HEK293 (cell line): ENCODE measurements at regions not wholly inside any gene's neighbourhood (a gene's known extent, or its start where the extent isn't known, plus 50 kb on each side); places are given as distances from the start of the nearest gene placed in this dataset.
A peak's percentile ranks its signal among the peaks of the same experiment; 100 is the strongest.

ENCODE experiments used
- CTCF ChIA-PET: fragments of 350-600 bp; formaldehyde crosslinking; extraction: SDS; loops from one replicate; lab custom pipeline; 2021; ENCODE audit warnings: antibody characterized with exemption; lab: Yijun Ruan, JAX
- POLR2A ChIA-PET: fragments of 300-600 bp; formaldehyde crosslinking; extraction: SDS; loops from one replicate; lab custom pipeline; 2020; ENCODE audit warnings: antibody characterized with exemption, inconsistent platforms; lab: Yijun Ruan, JAX
- H3K27ac ChIP-seq: fragments of 200-500 bp; sonication (Bioruptor generic); 2 replicates; pipeline ENCODE4 v1.5.1; 2014; ENCODE audit warnings: low read depth, low read length, control low read depth, inconsistent platforms; ENCODE audit errors: extremely low read depth
- H3K36me3 ChIP-seq, 2 experiments: fragments of 200-500 bp in 1 of 2; sonication (Bioruptor generic) in 1 of 2; 1 replicate in 1 of 2; 2 replicates in 1 of 2; pipeline ENCODE4 v1.5.1; 2014 to 2017; ENCODE audit warnings: inconsistent platforms in 2 of 2, low read length in 2 of 2; ENCODE audit not compliant: control insufficient read depth in 2 of 2, insufficient read depth in 1 of 2
- H3K4me1 ChIP-seq: fragments of 200-500 bp; sonication (Bioruptor generic); 2 replicates; pipeline ENCODE4 v1.5.1; 2014; ENCODE audit warnings: mild to moderate bottlenecking, low read length, inconsistent platforms; ENCODE audit not compliant: control insufficient read depth, insufficient read depth
- H3K4me3 ChIP-seq: 2 replicates; pipeline ENCODE4 v1.5.1; 2011; ENCODE audit warnings: low read depth, mild to moderate bottlenecking, control low read depth, low read length, moderate library complexity
- H3K9me3 ChIP-seq: fragments of 200-500 bp; sonication (Bioruptor generic); 2 replicates; pipeline ENCODE4 v1.5.1; 2014; ENCODE audit warnings: low read depth, low read length, inconsistent platforms; ENCODE audit not compliant: control insufficient read depth, insufficient read depth
- HOXA7 ChIP-seq: sonication (generic); formaldehyde crosslinking; IDR thresholded peaks from 2 replicates; pipeline ENCODE4 v1.8.1; 2022; ENCODE audit warnings: missing genetic modification reagents, borderline replicate concordance
- YY2 ChIP-seq: fragments of 450-650 bp; formaldehyde crosslinking; IDR thresholded peaks from 2 replicates; pipeline ENCODE4 v1.5.1; 2016; ENCODE audit warnings: missing biosample characterization, missing genetic modification characterization
- ZNF112 ChIP-seq: fragments of 450-650 bp; formaldehyde crosslinking; IDR thresholded peaks from 2 replicates; pipeline ENCODE4 v1.5.0; 2017; ENCODE audit warnings: missing biosample characterization, missing genetic modification characterization
- ZNF133 ChIP-seq: fragments of 450-650 bp; formaldehyde crosslinking; IDR thresholded peaks from 2 replicates; pipeline ENCODE4 v1.5.1; 2016; ENCODE audit warnings: missing biosample characterization, missing genetic modification characterization
- ZNF23 ChIP-seq: fragments of 450-650 bp; formaldehyde crosslinking; IDR thresholded peaks from 2 replicates; pipeline ENCODE4 v1.5.1; 2016; ENCODE audit warnings: missing biosample characterization, missing genetic modification characterization, borderline replicate concordance
- ZNF350 ChIP-seq: fragments of 450-650 bp; formaldehyde crosslinking; IDR thresholded peaks from 2 replicates; pipeline ENCODE4 v1.5.0; 2017; ENCODE audit warnings: missing biosample characterization, mild to moderate bottlenecking, missing genetic modification characterization
- ZNF416 ChIP-seq: fragments of 450-650 bp; formaldehyde crosslinking; IDR thresholded peaks from 2 replicates; pipeline ENCODE4 v1.5.1; 2016; ENCODE audit warnings: missing biosample characterization, missing genetic modification characterization
- ZNF555 ChIP-seq: fragments of 450-650 bp; formaldehyde crosslinking; conservative IDR thresholded peaks from 2 replicates; pipeline ENCODE4 v1.5.1; 2017; ENCODE audit warnings: missing biosample characterization, mild to moderate bottlenecking, missing genetic modification characterization, inconsistent platforms
- ZNF561 ChIP-seq: fragments of 450-650 bp; IDR thresholded peaks from 2 replicates; pipeline ENCODE4 v1.5.1; 2018; ENCODE audit warnings: missing biosample characterization, missing genetic modification characterization, borderline replicate concordance
- TF ChIP-seq, protein P1 (sequence below): fragments of 450-650 bp; IDR thresholded peaks from 2 replicates; pipeline ENCODE4 v1.5.1; 2018; ENCODE audit warnings: missing biosample characterization, mild to moderate bottlenecking, missing genetic modification characterization
- TF ChIP-seq, protein P2 (sequence below): fragments of 450-650 bp; formaldehyde crosslinking; IDR thresholded peaks from 2 replicates; pipeline ENCODE4 v1.5.1; 2017; ENCODE audit warnings: missing biosample characterization, missing genetic modification characterization
- TF ChIP-seq, protein P3 (sequence below): fragments of 450-650 bp; formaldehyde crosslinking; IDR thresholded peaks from 2 replicates; pipeline ENCODE4 v1.5.1; 2017; ENCODE audit warnings: missing biosample characterization, missing genetic modification characterization
- TF ChIP-seq, protein P4 (sequence below): fragments of 450-650 bp; formaldehyde crosslinking; IDR thresholded peaks from 2 replicates; pipeline ENCODE4 v1.5.1; 2016; ENCODE audit warnings: missing biosample characterization, missing genetic modification characterization

DNA sequence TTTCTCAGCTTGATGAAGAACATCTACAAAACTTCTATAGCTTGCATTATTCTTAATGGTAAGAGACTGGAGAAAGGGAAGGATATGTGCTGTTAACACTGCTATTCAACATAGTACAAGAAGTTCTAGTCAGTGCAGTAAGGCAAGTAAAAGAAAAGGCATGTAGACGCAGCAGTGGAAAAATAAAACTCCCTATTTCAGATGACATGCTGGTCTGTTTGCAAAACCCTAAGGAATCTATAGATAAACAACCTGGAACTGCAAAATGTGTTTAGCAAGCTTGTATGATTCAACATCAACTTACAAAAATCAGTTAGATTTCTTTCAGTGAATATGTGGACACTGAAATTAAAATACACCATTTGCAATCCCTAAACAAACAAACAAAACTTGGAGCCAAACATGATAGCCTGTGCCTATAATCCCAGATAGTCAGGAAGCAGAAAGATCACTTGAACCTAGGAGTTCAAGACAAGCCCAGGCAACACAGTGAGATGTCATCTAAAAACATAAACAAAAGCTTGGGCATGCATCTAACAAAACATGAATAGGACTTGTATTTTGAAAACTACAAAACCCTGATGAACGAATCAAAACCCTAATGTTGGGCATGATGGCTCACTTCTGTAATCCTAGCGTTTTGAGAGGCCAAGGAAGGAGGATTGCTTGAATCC is 293.6 kb upstream of the RGS6 start:
- no peak for TF ChIP-seq ZNF350 (tag by site-specific recombination)
- TF ChIP-seq, protein P1, sequence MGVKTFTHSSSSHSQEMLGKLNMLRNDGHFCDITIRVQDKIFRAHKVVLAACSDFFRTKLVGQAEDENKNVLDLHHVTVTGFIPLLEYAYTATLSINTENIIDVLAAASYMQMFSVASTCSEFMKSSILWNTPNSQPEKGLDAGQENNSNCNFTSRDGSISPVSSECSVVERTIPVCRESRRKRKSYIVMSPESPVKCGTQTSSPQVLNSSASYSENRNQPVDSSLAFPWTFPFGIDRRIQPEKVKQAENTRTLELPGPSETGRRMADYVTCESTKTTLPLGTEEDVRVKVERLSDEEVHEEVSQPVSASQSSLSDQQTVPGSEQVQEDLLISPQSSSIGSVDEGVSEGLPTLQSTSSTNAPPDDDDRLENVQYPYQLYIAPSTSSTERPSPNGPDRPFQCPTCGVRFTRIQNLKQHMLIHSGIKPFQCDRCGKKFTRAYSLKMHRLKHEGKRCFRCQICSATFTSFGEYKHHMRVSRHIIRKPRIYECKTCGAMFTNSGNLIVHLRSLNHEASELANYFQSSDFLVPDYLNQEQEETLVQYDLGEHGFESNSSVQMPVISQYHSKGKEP (tag by site-specific recombination): no peak
- TF ChIP-seq ZNF416: no peak
- TF ChIP-seq, all 188 proteins: peak for 0
- ChIA-PET POLR2A (no interaction called here), CTCF (no interaction called here)
- H3K9me3 ChIP-seq: no peaks in the 10 kb centered on the region
- H3K4me1 ChIP-seq: no peaks in the 10 kb centered on the region
- no peak overlapping the region for H3K4me3 ChIP-seq
- H3K27ac ChIP-seq: no peak overlapping the region
- no peaks in the 10 kb centered on the region for H3K36me3 ChIP-seq

- TF ChIP-seq, protein P2, sequence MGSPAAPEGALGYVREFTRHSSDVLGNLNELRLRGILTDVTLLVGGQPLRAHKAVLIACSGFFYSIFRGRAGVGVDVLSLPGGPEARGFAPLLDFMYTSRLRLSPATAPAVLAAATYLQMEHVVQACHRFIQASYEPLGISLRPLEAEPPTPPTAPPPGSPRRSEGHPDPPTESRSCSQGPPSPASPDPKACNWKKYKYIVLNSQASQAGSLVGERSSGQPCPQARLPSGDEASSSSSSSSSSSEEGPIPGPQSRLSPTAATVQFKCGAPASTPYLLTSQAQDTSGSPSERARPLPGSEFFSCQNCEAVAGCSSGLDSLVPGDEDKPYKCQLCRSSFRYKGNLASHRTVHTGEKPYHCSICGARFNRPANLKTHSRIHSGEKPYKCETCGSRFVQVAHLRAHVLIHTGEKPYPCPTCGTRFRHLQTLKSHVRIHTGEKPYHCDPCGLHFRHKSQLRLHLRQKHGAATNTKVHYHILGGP (tag by site-specific recombination): no peak
- peak; percentile 29; the same call in 1 of the 2 replicates for TF ChIP-seq ZNF133 (tag by site-specific recombination)
- TF ChIP-seq, all 188 proteins: peak for 1
- H3K27ac ChIP-seq: no peak overlapping the region
- ChIA-PET POLR2A (no interaction called here), CTCF (no interaction called here)
- H3K4me3 ChIP-seq: no peak overlapping the region
- no peaks in the 10 kb centered on the region for H3K36me3 ChIP-seq
- H3K9me3 ChIP-seq: no peaks in the 10 kb centered on the region; the same call in 1 of the 2 replicates
- H3K4me1 ChIP-seq: no peaks in the 10 kb centered on the region
Measured at GRCh38 chr14:71642715-71643114, 289.5 kb upstream of the RGS6 start.

- no peaks in the 10 kb centered on the region for H3K4me1 ChIP-seq
- no peak overlapping the region for H3K4me3 ChIP-seq
- POLR2A ChIA-PET: no interaction called here
- CTCF ChIA-PET: interaction anchor here (0.7 kb wide), 1 partner anchor 33 kb away, joined by 3 read pairs; no protein-coding TSS in a partner anchor
- H3K9me3 ChIP-seq: no peaks in the 10 kb centered on the region; the same call in 1 of the 2 replicates
- no peak overlapping the region for H3K27ac ChIP-seq
- H3K36me3 ChIP-seq: no peaks in the 10 kb centered on the region
- TF ChIP-seq ZNF555 (tag by site-specific recombination) (no peak), ZNF561 (no peak), ZNF23 (tag by site-specific recombination) (no peak)
- TF ChIP-seq, protein P3, sequence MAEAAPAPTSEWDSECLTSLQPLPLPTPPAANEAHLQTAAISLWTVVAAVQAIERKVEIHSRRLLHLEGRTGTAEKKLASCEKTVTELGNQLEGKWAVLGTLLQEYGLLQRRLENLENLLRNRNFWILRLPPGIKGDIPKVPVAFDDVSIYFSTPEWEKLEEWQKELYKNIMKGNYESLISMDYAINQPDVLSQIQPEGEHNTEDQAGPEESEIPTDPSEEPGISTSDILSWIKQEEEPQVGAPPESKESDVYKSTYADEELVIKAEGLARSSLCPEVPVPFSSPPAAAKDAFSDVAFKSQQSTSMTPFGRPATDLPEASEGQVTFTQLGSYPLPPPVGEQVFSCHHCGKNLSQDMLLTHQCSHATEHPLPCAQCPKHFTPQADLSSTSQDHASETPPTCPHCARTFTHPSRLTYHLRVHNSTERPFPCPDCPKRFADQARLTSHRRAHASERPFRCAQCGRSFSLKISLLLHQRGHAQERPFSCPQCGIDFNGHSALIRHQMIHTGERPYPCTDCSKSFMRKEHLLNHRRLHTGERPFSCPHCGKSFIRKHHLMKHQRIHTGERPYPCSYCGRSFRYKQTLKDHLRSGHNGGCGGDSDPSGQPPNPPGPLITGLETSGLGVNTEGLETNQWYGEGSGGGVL (tag by site-specific recombination): no peak
Measured at GRCh38 chr14:71645656-71646055, 286.6 kb upstream of the RGS6 start.

GRCh38 chr14:71646518-71646917 is 285.7 kb upstream of the RGS6 start:
- Histone ChIP-seq H3K27ac (no peak overlapping the region), H3K9me3 (no peaks in the 10 kb centered on the region; the same call in 1 of the 2 replicates), H3K4me1 (no peaks in the 10 kb centered on the region)
- CTCF ChIA-PET: interaction anchor here (0.6 to 0.7 kb wide), 2 partner anchors 26 to 467 kb away, joined by 4 read pairs; no protein-coding TSS in a partner anchor
- TF ChIP-seq, protein P4, sequence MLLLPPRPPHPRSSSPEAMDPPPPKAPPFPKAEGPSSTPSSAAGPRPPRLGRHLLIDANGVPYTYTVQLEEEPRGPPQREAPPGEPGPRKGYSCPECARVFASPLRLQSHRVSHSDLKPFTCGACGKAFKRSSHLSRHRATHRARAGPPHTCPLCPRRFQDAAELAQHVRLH: no peak
- TF ChIP-seq ZNF350 (tag by site-specific recombination) (no peak), YY2 (tag by site-specific recombination) (no peak), ZNF112 (tag by site-specific recombination) (no peak), HOXA7 (CRISPR knock-in tag) (no peak)
- TF ChIP-seq, all 188 proteins: peak for 0
- POLR2A ChIA-PET: no interaction called here
- Histone ChIP-seq H3K36me3 (no peaks in the 10 kb centered on the region), H3K4me3 (no peak overlapping the region)
